PC-9 (cell line): ENCODE measurements at regions not wholly inside any gene's neighbourhood (a gene's known extent, or its start where the extent isn't known, plus 50 kb on each side); places are given as distances from the start of the nearest gene placed in this dataset.

Experiments
- CTCF ChIP-seq: fragments of 200-600 bp; sonication (generic); conservative IDR thresholded peaks from 2 replicates; pipeline ENCODE4 v1.6.1; 2017; ENCODE audit warnings: mixed run types, antibody characterized with exemption, mild to moderate bottlenecking, moderate library complexity
- EZH2 ChIP-seq: fragments of 200-600 bp; sonication (generic); IDR thresholded peaks from 2 replicates; pipeline ENCODE4 v1.8.0; 2017; ENCODE audit warnings: antibody characterized with exemption, low read depth

DNA sequence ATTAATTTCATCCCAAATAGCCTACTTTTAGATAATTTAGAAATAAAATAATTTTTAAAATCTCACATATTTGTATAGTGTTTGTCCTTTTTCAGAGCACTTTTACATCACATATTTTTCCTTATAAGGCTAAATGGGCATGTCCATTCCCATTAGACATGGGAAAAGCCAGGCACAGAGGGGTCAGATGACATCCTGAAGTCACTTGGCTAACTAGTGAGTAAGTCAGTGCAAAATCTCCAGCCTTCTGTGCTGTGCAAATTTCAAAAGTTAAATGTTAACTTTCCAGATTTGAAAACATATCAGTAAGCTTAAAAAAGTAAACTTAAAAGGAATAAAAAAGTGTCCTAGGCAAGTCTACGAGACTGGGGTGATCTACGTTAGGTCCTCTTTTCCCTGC is 117.4 kb downstream of the EMP1 start:
- no peak for TF ChIP-seq CTCF
- TF ChIP-seq EZH2 = no peak
